Stimulated activated CD4-positive, alpha-beta T cell treated with anti-CD3 and anti-CD28 coated beads, TNF-alpha, amount 100 ng/mL, for 24 hours (primary cell): ENCODE measurements at regions not wholly inside any gene's neighbourhood (a gene's known extent, or its start where the extent isn't known, plus 50 kb on each side); places are given as distances from the start of the nearest gene placed in this dataset.
"Not testable (repeated sequence)": the region's sequence is repeated elsewhere in the genome, so short reads cannot be mapped to it uniquely, and the experiment has no call there.

Source experiments
- DNase-seq, 3 experiments: peaks; one replicate each; pipeline ENCODE4 v3.0.0-alpha.2; 2020; ENCODE audit warnings: low read depth in 3 of 3

- no peak for DNase-seq
Observed at GRCh38 chr3:163213838-163214237, 1717.2 kb downstream of the OTOL1 start.

GRCh38 chr3:163196815-163197374 lies 1700.3 kb downstream of the OTOL1 start:
- no peak for DNase-seq

GRCh38 chr3:163196245-163196644 lies 1699.6 kb downstream of the OTOL1 start:
- DNase-seq, result no peak

- no peak for DNase-seq
Observed at GRCh38 chr3:163185721-163186350, 1689.2 kb downstream of the OTOL1 start.

GRCh38 chr3:163175970-163176369 lies 1679.4 kb downstream of the OTOL1 start:
- no peak for DNase-seq

- not testable (repeated sequence) for DNase-seq
Observed at GRCh38 chr3:163172513-163172912, 1675.9 kb downstream of the OTOL1 start.

GRCh38 chr3:163166197-163166596 lies 1669.6 kb downstream of the OTOL1 start:
- no peak for DNase-seq

- no peak for DNase-seq
Observed at GRCh38 chr3:163159306-163159705, 1662.7 kb downstream of the OTOL1 start.

GRCh38 chr3:163139600-163139999 lies 1643.0 kb downstream of the OTOL1 start:
- no peak for DNase-seq

- DNase-seq, result no peak
Observed at GRCh38 chr3:163138258-163138657, 1641.7 kb downstream of the OTOL1 start.

- DNase-seq, result no peak
Observed at GRCh38 chr3:163132111-163132510, 1635.5 kb downstream of the OTOL1 start.

GRCh38 chr3:163129287-163129686 lies 1632.7 kb downstream of the OTOL1 start:
- no peak for DNase-seq

- DNase-seq, result no peak
Observed at GRCh38 chr3:163126115-163126514, 1629.5 kb downstream of the OTOL1 start.
